CD4-positive, alpha-beta memory T cell (primary cell): ENCODE measurements at regions not wholly inside any gene's neighbourhood (a gene's known extent, or its start where the extent isn't known, plus 50 kb on each side); places are given as distances from the start of the nearest gene placed in this dataset.
"Not testable (repeated sequence)": the region's sequence is repeated elsewhere in the genome, so short reads cannot be mapped to it uniquely, and the experiment has no call there.

Experiments
- CTCF ChIA-PET: fragments of 350-600 bp; sonication (Branson Sonifier 250); formaldehyde crosslinking; loops from one replicate; lab custom pipeline; 2021; ENCODE audit warnings: inconsistent platforms; ENCODE audit not compliant: partially characterized antibody; lab: Charles Lee
- POLR2A ChIA-PET: fragments of 350-600 bp; sonication (Branson Sonifier 250); formaldehyde crosslinking; loops from one replicate; lab custom pipeline; 2021; ENCODE audit not compliant: partially characterized antibody; lab: Charles Lee
- DNase-seq, 5 donors: peaks; one replicate each; pipeline versions ENCODE4 v3.0.0 to v3.0.0-alpha.2; 2020 to 2022; ENCODE audit warnings: mixed read lengths in 1 of 5
- H3K27ac ChIP-seq: one replicate; pipeline ENCODE4 v1.7.0; 2013; ENCODE audit warnings: low read depth, low read length
- H3K27me3 ChIP-seq: 2 replicates; pipeline ENCODE4 v1.7.0; 2013; ENCODE audit warnings: mild to moderate bottlenecking, low read length, moderate library complexity; ENCODE audit not compliant: insufficient read depth
- H3K36me3 ChIP-seq: 2 replicates; pipeline ENCODE4 v1.7.0; 2013; ENCODE audit warnings: mild to moderate bottlenecking, low read length, moderate library complexity; ENCODE audit not compliant: insufficient read depth
- H3K4me1 ChIP-seq: 2 replicates; pipeline ENCODE4 v1.7.0; 2013; ENCODE audit warnings: mild to moderate bottlenecking, low read length, moderate library complexity; ENCODE audit not compliant: insufficient read depth
- H3K4me3 ChIP-seq, 2 donors: one replicate each; pipeline ENCODE4 v1.7.0; 2013; ENCODE audit warnings: low read length in 2 of 2, mild to moderate bottlenecking in 1 of 2
- H3K9me3 ChIP-seq, 2 donors: one replicate each; pipeline ENCODE4 v1.7.0; 2013; ENCODE audit warnings: low read length in 2 of 2, control low read depth in 1 of 2; ENCODE audit not compliant: control insufficient read depth in 1 of 2
- H3K27ac Mint-ChIP-seq, 7 donors: one replicate each; pipeline ENCODE4 v1.8.0; 2020 to 2021; ENCODE audit warnings: mixed read lengths in 7 of 7, mild to moderate bottlenecking in 6 of 7, inconsistent platforms in 3 of 7, moderate library complexity in 3 of 7
- H3K27me3 Mint-ChIP-seq, 2 donors: one replicate each; pipeline ENCODE4 v1.8.0; 2020 to 2021; ENCODE audit warnings: mixed read lengths in 2 of 2
- H3K36me3 Mint-ChIP-seq, 2 donors: one replicate each; pipeline ENCODE4 v1.8.0; 2020 to 2021; ENCODE audit warnings: mixed read lengths in 2 of 2, inconsistent platforms in 1 of 2, mild to moderate bottlenecking in 1 of 2
- H3K4me1 Mint-ChIP-seq, 4 donors: one replicate each; pipeline ENCODE4 v1.8.0; 2020 to 2021; ENCODE audit warnings: mixed read lengths in 4 of 4, mild to moderate bottlenecking in 1 of 4
- H3K4me3 Mint-ChIP-seq, 8 donors: one replicate each; pipeline ENCODE4 v1.8.0; 2020 to 2021; ENCODE audit warnings: mixed read lengths in 8 of 8, mild to moderate bottlenecking in 7 of 8, moderate library complexity in 6 of 8, inconsistent platforms in 3 of 8
- H3K9me3 Mint-ChIP-seq, 8 donors: one replicate each; pipeline ENCODE4 v1.8.0; 2020 to 2021; ENCODE audit warnings: mixed read lengths in 8 of 8, mild to moderate bottlenecking in 5 of 8, inconsistent platforms in 3 of 8, moderate library complexity in 1 of 8
- intact Hi-C: fragments of 100-400 bp; cut with micrococcal nuclease; formaldehyde crosslinking; loops from one replicate; pipeline ENCODE4 v1.15.1; 2023

GRCh38 chr2:220775856-220776488 is 796.1 kb downstream of the EPHA4 start:
- intact Hi-C loops: no loop called here

DNA sequence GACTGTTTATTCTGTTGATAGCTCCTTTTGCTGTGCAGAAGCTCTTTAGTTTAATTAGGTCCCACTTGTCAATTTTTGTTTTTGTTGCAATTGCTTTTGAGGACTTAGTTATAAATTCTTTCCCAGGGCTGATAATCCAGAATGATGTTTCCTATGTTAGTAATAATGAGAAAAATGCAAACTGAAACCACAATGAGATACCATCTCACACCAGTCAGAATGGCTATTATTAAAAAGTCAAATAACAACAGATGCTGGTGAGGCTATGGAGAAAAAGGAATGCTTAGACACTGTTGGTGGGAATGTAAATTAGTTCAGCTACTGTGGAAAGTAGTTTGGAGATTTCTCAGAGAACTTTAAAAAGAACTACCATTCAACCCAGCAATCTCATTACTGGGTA is 793.0 kb downstream of the EPHA4 start:
- H3K4me1 Mint-ChIP-seq, H3K36me3 ChIP-seq, H3K4me1 ChIP-seq, H3K27ac ChIP-seq, DNase-seq, CTCF ChIA-PET, H3K9me3 Mint-ChIP-seq, H3K27ac Mint-ChIP-seq, POLR2A ChIA-PET, H3K27me3 Mint-ChIP-seq, H3K4me3 ChIP-seq, H3K4me3 Mint-ChIP-seq, H3K9me3 ChIP-seq, H3K36me3 Mint-ChIP-seq, H3K27me3 ChIP-seq, intact Hi-C loops: not testable (repeated sequence)

More at GRCh38 chr2:220775856-220776488, 796.1 kb downstream of the EPHA4 start:
- H3K9me3 ChIP-seq: no peaks in the 10 kb centered on the region
- H3K27ac ChIP-seq: no peak overlapping the region
- ChIA-PET CTCF (interaction anchor here (0.6 kb wide), 1 partner anchor 83 kb away, joined by 3 read pairs; no protein-coding TSS in a partner anchor), POLR2A (no interaction called here)
- Mint-ChIP-seq H3K36me3 (no peaks in the 10 kb centered on the region), H3K27ac (no peak overlapping the region), H3K9me3 (peaks cover 0 to 5% (median 0%) of the 10 kb centered on the region in 8 donors), H3K4me3 (no peak overlapping the region), H3K4me1 (no peaks in the 10 kb centered on the region), H3K27me3 (peaks cover 3 to 5% of the 10 kb centered on the region in 2 donors)
- no peak overlapping the region for H3K4me3 ChIP-seq
- no peak for DNase-seq
- no peaks in the 10 kb centered on the region for H3K27me3 ChIP-seq
- no peaks in the 10 kb centered on the region for H3K4me1 ChIP-seq
- H3K36me3 ChIP-seq: no peaks in the 10 kb centered on the region

DNA sequence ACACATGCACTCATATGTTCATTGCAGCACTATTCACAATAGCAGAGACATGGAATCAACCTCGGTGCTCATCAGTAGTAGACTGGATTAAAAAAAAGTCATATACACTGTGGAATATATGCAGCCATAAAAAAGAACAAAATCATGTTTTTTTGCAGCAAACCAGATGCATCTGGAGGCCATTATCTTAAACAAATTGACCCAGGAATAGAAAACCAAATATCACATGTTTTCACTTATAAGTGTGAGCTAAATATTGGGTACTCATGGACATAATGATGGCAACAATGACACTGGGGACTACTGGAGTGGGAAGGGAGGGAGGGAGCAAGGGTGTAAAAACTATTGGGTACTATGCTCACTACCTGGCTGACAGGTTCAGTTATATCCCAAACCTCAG is 792.6 kb downstream of the EPHA4 start:
- intact Hi-C loops: no loop called here
- peaks cover 0 to 5% (median under 1%) of the 10 kb centered on the region in 8 donors for H3K9me3 Mint-ChIP-seq
- no peaks in the 10 kb centered on the region for H3K36me3 Mint-ChIP-seq
- no peaks in the 10 kb centered on the region for H3K27me3 ChIP-seq
- POLR2A ChIA-PET: no interaction called here
- no peak overlapping the region for H3K4me3 Mint-ChIP-seq
- H3K27ac ChIP-seq: no peak overlapping the region
- H3K27ac Mint-ChIP-seq: no peak overlapping the region
- no peak for DNase-seq
- CTCF ChIA-PET: no interaction called here
- H3K27me3 Mint-ChIP-seq: peaks cover 3 to 5% of the 10 kb centered on the region in 2 donors
- H3K4me1 ChIP-seq: no peaks in the 10 kb centered on the region
- H3K4me1 Mint-ChIP-seq: no peaks in the 10 kb centered on the region
- H3K4me3 ChIP-seq: no peak overlapping the region
- no peaks in the 10 kb centered on the region for H3K9me3 ChIP-seq
- H3K36me3 ChIP-seq: no peaks in the 10 kb centered on the region

GRCh38 chr2:220779931-220780330 is 792.2 kb downstream of the EPHA4 start:
- Mint-ChIP-seq H3K9me3 (peaks cover 0 to 5% (median under 1%) of the 10 kb centered on the region in 8 donors), H3K27ac (no peak overlapping the region), H3K4me3 (no peak overlapping the region), H3K36me3 (no peaks in the 10 kb centered on the region), H3K4me1 (no peaks in the 10 kb centered on the region), H3K27me3 (peaks cover 3 to 5% of the 10 kb centered on the region in 2 donors)
- no peak overlapping the region for H3K27ac ChIP-seq
- POLR2A ChIA-PET: no interaction called here
- H3K27me3 ChIP-seq: no peaks in the 10 kb centered on the region
- no peaks in the 10 kb centered on the region for H3K9me3 ChIP-seq
- CTCF ChIA-PET: no interaction called here
- H3K4me3 ChIP-seq: no peak overlapping the region
- intact Hi-C loops: no loop called here
- no peaks in the 10 kb centered on the region for H3K36me3 ChIP-seq
- DNase-seq: no peak
- no peaks in the 10 kb centered on the region for H3K4me1 ChIP-seq

DNA sequence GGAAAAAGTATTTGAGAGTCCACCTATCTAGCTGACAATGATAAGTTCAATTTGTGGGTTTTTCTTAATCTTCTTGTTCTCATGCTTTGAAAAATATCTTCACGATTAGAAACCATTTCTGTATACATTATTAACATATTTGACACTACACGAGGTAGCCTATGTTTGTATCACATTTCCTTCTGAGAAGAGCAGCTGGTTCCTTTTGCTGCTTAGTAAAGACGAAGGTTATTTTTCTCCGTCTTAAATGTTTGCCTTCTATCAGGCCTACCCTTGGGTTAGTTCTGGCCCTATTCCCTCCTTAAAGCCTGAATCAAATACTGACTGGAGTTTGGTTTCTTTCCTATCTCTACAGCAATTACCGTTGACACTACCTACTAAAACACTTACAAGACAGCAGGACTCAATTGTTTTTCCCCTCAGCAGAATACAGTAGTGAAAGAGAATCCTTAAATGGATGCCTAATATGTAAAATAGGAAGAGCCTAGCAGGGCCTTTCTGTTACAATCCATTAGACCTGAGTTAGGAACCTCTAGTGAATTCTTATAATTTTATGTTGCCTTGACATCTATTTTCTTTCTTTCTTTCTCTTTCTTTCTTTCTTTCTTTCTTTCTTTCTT is 790.4 kb downstream of the EPHA4 start:
- Mint-ChIP-seq H3K9me3 (peaks cover 0 to 5% (median under 1%) of the 10 kb centered on the region in 8 donors), H3K36me3 (no peaks in the 10 kb centered on the region), H3K4me1 (no peaks in the 10 kb centered on the region), H3K27ac (no peak overlapping the region), H3K27me3 (peaks cover 0 to 2% of the 10 kb centered on the region in 2 donors), H3K4me3 (no peak overlapping the region)
- POLR2A ChIA-PET: no interaction called here
- Histone ChIP-seq H3K36me3 (no peaks in the 10 kb centered on the region), H3K27me3 (no peaks in the 10 kb centered on the region), H3K27ac (no peak overlapping the region), H3K4me3 (no peak overlapping the region), H3K9me3 (no peaks in the 10 kb centered on the region), H3K4me1 (no peaks in the 10 kb centered on the region)
- DNase-seq: no peak
- intact Hi-C loops: no loop called here
- CTCF ChIA-PET: no interaction called here

DNA sequence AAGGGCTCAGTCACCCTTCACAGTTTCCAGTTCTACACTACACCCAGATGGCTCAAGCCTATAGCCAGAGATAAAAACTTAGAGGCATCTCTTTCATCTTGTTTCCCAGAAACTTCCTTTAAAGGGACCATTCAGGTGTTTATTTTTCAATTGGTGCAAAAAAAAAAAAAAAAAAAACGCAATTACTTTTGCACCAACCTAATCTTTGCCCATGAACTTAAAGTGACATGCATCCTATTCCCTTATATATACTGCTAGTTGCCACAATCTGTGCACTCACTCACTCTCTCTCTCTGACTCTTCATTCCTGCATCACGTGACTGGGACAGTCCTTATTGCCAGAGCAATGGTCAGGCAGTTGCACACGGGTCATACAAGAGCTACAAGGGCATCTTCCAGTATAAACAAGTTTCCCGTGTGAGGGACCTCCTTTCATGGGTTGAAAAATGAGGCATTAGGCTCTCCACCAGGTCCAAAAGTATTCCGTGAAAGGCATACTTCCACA is 789.4 kb downstream of the EPHA4 start:
- Mint-ChIP-seq H3K9me3 (peaks cover 0 to 5% (median under 1%) of the 10 kb centered on the region in 8 donors), H3K4me1 (no peaks in the 10 kb centered on the region), H3K27me3 (peaks cover 1 to 2% of the 10 kb centered on the region in 2 donors), H3K27ac (no peak overlapping the region), H3K36me3 (no peaks in the 10 kb centered on the region), H3K4me3 (no peak overlapping the region)
- intact Hi-C loops: no loop called here
- ChIA-PET POLR2A (interaction anchor here (0.6 kb wide), 1 partner anchor 17 kb away, joined by 3 read pairs; no protein-coding TSS in a partner anchor), CTCF (no interaction called here)
- no peak overlapping the region for H3K27ac ChIP-seq
- no peaks in the 10 kb centered on the region for H3K36me3 ChIP-seq
- DNase-seq: no peak
- H3K27me3 ChIP-seq: no peaks in the 10 kb centered on the region
- H3K4me3 ChIP-seq: no peak overlapping the region
- no peaks in the 10 kb centered on the region for H3K9me3 ChIP-seq
- no peaks in the 10 kb centered on the region for H3K4me1 ChIP-seq

GRCh38 chr2:220783671-220784070 is 788.4 kb downstream of the EPHA4 start:
- Mint-ChIP-seq H3K4me3 (no peak overlapping the region), H3K9me3 (peaks cover 0 to 4% (median 0%) of the 10 kb centered on the region in 8 donors), H3K27ac (no peak overlapping the region), H3K4me1 (no peaks in the 10 kb centered on the region), H3K36me3 (no peaks in the 10 kb centered on the region), H3K27me3 (peaks cover 2 to 4% of the 10 kb centered on the region in 2 donors)
- Histone ChIP-seq H3K4me1 (no peaks in the 10 kb centered on the region), H3K27me3 (no peaks in the 10 kb centered on the region), H3K27ac (no peak overlapping the region), H3K4me3 (no peak overlapping the region), H3K9me3 (no peaks in the 10 kb centered on the region), H3K36me3 (no peaks in the 10 kb centered on the region)
- ChIA-PET CTCF (no interaction called here), POLR2A (no interaction called here)
- intact Hi-C loops: no loop called here
- no peak for DNase-seq
